GM18861 (cell line): ENCODE measurements at regions not wholly inside any gene's neighbourhood (a gene's known extent, or its start where the extent isn't known, plus 50 kb on each side); places are given as distances from the start of the nearest gene placed in this dataset.
"Not testable (repeated sequence)": the region's sequence is repeated elsewhere in the genome, so short reads cannot be mapped to it uniquely, and the experiment has no call there.

ENCODE experiments used
- ATAC-seq: cut with Tn5 transposase; IDR thresholded peaks from one replicate; pipeline ENCODE4 v1.9.1; 2021; ENCODE audit not compliant: unreplicated experiment

GRCh38 chr12:103011974-103012763, 54.7 kb downstream of the ASCL1 start:
- no peak for ATAC-seq

GRCh38 chr12:103012884-103013283, 55.4 kb downstream of the ASCL1 start:
- ATAC-seq: no peak

- no peak for ATAC-seq
Observed at GRCh38 chr12:103013741-103014300, 56.3 kb downstream of the ASCL1 start.

- ATAC-seq: no peak
Observed at GRCh38 chr12:103016381-103016780, 58.9 kb downstream of the ASCL1 start.

GRCh38 chr12:103020839-103021238, 63.4 kb downstream of the ASCL1 start:
- ATAC-seq: no peak

GRCh38 chr12:103021538-103022218, 64.2 kb downstream of the ASCL1 start:
- no peak for ATAC-seq

GRCh38 chr12:103024650-103025049, 67.2 kb downstream of the ASCL1 start:
- ATAC-seq: no peak

- ATAC-seq: not testable (repeated sequence)
Observed at GRCh38 chr12:103026643-103027042, 69.2 kb downstream of the ASCL1 start.

GRCh38 chr12:103028881-103029639, 71.6 kb downstream of the ASCL1 start:
- no peak for ATAC-seq

GRCh38 chr12:103036581-103037214, 79.2 kb downstream of the ASCL1 start:
- ATAC-seq: peak; percentile 62

- ATAC-seq: no peak
Observed at GRCh38 chr12:103043531-103044486, 86.3 kb downstream of the ASCL1 start.

- no peak for ATAC-seq
Observed at GRCh38 chr12:103046154-103046553, 88.7 kb downstream of the ASCL1 start.

GRCh38 chr12:103050273-103050672, 92.8 kb downstream of the ASCL1 start:
- no peak for ATAC-seq

- ATAC-seq: no peak
Observed at GRCh38 chr12:103053089-103053488, 95.6 kb downstream of the ASCL1 start.

GRCh38 chr12:103073630-103074029, 116.2 kb downstream of the ASCL1 start:
- ATAC-seq: no peak

- ATAC-seq: no peak
Observed at GRCh38 chr12:103075848-103076247, 118.4 kb downstream of the ASCL1 start.

- ATAC-seq: no peak
Observed at GRCh38 chr12:103077108-103077773, 119.8 kb downstream of the ASCL1 start.

- no peak for ATAC-seq
Observed at GRCh38 chr12:103085541-103085940, 128.1 kb downstream of the ASCL1 start.

GRCh38 chr12:103086471-103086870, 129.0 kb downstream of the ASCL1 start:
- no peak for ATAC-seq
